ENCODE measurements at regions not wholly inside any gene's neighbourhood (a gene's known extent, or its start where the extent isn't known, plus 50 kb on each side); places are given as distances from the start of the nearest gene placed in this dataset.

DNA sequence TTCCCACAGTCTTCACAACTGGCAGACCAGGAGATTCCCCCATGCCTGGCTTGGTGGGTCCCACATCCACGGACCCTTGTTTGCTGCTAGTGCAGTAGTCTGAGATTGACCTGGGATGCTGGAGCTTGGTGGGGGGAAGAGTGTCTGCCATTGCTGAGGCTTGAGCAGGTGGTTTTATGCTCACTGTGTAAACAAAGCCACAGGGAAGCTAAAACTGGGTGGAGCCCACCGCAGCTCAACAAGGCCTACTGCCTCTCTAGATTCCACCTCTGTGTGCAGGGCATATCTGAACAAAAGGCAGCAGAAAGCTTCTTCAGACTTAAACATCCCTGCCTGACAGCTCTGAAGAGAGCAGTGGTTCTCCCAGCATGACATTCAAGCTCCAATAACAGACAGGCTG, 177.3 kb upstream of the ETV3 start:
- DNase-seq (no peak), ATAC-seq (ENCODE audit: insufficient read depth, low FRiP score) (no peak)
- Histone ChIP-seq H3K9me3 (ENCODE audit: control insufficient read depth in 4 of 4, insufficient read depth in 3 of 4, low read length in 3 of 4) (peaks cover 0 to 4% (median 3%) of the 10 kb centered on the region in 4 donors), H3K9ac (ENCODE audit: insufficient read depth in 1 of 2, low read length in 2 of 2) (no peak overlapping the region), H3K27me3 (ENCODE audit: control insufficient read depth in 3 of 3, insufficient read depth in 3 of 3, low read length in 2 of 3) (no peaks in the 10 kb centered on the region), H3K4me1 (ENCODE audit: control insufficient read depth in 5 of 5, insufficient read depth in 5 of 5, low read length in 5 of 5) (peaks cover 0 to 2% (median 0%) of the 10 kb centered on the region in 5 donors), H3K27ac (ENCODE audit: low read depth in 1 of 2, low read length in 1 of 2) (no peak overlapping the region), H3K4me3 (no peak overlapping the region), H3K36me3 (ENCODE audit: control insufficient read depth in 4 of 4, insufficient read depth in 4 of 4, low read length in 4 of 4) (no peaks in the 10 kb centered on the region)
- TF ChIP-seq, protein P1, sequence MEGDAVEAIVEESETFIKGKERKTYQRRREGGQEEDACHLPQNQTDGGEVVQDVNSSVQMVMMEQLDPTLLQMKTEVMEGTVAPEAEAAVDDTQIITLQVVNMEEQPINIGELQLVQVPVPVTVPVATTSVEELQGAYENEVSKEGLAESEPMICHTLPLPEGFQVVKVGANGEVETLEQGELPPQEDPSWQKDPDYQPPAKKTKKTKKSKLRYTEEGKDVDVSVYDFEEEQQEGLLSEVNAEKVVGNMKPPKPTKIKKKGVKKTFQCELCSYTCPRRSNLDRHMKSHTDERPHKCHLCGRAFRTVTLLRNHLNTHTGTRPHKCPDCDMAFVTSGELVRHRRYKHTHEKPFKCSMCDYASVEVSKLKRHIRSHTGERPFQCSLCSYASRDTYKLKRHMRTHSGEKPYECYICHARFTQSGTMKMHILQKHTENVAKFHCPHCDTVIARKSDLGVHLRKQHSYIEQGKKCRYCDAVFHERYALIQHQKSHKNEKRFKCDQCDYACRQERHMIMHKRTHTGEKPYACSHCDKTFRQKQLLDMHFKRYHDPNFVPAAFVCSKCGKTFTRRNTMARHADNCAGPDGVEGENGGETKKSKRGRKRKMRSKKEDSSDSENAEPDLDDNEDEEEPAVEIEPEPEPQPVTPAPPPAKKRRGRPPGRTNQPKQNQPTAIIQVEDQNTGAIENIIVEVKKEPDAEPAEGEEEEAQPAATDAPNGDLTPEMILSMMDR (IDR thresholded peaks at IDR 0.05; ENCODE audit: control extremely low read depth, extremely low read depth) = no peak
- WGBS, 2 donors = 86 to 91% methylated on average over 2 of the region's 2 CpGs

DNA sequence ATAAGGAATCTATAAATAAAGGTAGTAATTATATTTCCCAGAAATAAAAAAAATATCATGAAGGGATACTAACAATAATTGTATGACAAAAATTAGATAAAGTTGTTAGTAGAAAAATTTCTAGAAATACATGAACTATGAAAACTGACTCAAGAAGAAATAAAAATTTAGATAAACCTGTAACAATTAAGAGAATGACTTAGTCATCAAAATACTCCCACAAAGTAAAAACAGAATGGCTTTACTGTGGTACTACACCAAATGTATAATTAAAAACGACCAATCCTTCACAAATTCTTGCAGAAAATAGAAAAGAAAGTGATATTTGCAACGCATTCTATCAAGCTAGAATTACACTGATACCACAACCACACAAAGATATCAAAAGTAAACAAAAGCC, 176.2 kb upstream of the ETV3 start:
- Histone ChIP-seq H3K9ac (ENCODE audit: insufficient read depth in 1 of 2, low read length in 2 of 2) (no peak overlapping the region), H3K27ac (ENCODE audit: low read depth in 1 of 2, low read length in 1 of 2) (no peak overlapping the region), H3K4me3 (no peak overlapping the region), H3K27me3 (ENCODE audit: control insufficient read depth in 3 of 3, insufficient read depth in 3 of 3, low read length in 2 of 3) (no peaks in the 10 kb centered on the region), H3K4me1 (ENCODE audit: control insufficient read depth in 5 of 5, insufficient read depth in 5 of 5, low read length in 5 of 5) (peaks cover 0 to 2% (median 0%) of the 10 kb centered on the region in 5 donors), H3K9me3 (ENCODE audit: control insufficient read depth in 4 of 4, insufficient read depth in 3 of 4, low read length in 3 of 4) (peaks cover 0 to 4% (median 3%) of the 10 kb centered on the region in 4 donors), H3K36me3 (ENCODE audit: control insufficient read depth in 4 of 4, insufficient read depth in 4 of 4, low read length in 4 of 4) (no peaks in the 10 kb centered on the region)
- no peak for DNase-seq
- TF ChIP-seq, protein P1 (IDR thresholded peaks at IDR 0.05; ENCODE audit: control extremely low read depth, extremely low read depth) = no peak
- no peak for ATAC-seq (ENCODE audit: insufficient read depth, low FRiP score)
- 69 to 79% methylated on average over 2 of the region's 2 CpGs for WGBS, 2 donors

DNA sequence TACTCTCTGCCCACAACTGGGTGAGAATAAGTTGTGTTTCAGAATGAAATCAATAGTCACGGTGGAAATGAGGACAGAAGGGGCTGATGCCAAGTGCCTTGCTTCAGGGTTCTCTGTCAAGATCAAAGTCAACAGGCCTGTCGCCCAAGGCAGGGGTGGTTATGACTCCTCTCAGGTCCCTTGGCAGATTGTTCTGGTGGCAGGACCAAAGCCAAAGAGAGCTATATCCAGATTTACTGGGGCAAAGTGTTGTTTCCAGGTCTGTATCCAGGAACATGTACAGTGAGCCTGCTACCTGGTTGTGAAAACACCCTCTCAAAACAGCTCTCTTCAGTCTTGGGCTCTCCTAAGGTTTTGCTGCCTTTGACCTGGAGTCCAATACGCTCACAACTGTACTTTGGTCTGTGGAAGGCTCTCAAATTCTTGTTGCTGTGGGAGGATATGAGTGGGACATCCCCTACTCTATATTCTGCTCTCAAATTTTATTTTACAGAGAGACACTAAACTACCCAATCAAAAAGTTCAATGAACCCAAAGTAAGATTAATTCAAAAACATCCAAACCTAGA, 175.1 kb upstream of the ETV3 start:
- Histone ChIP-seq H3K4me1 (ENCODE audit: control insufficient read depth in 5 of 5, insufficient read depth in 5 of 5, low read length in 5 of 5) (peaks cover 0 to 2% (median 0%) of the 10 kb centered on the region in 5 donors), H3K9ac (ENCODE audit: insufficient read depth in 1 of 2, low read length in 2 of 2) (no peak overlapping the region), H3K36me3 (ENCODE audit: control insufficient read depth in 4 of 4, insufficient read depth in 4 of 4, low read length in 4 of 4) (no peaks in the 10 kb centered on the region), H3K27me3 (ENCODE audit: control insufficient read depth in 3 of 3, insufficient read depth in 3 of 3, low read length in 2 of 3) (no peaks in the 10 kb centered on the region), H3K27ac (ENCODE audit: low read depth in 1 of 2, low read length in 1 of 2) (no peak overlapping the region), H3K9me3 (ENCODE audit: control insufficient read depth in 4 of 4, insufficient read depth in 3 of 4, low read length in 3 of 4) (peaks cover 0 to 4% (median 3%) of the 10 kb centered on the region in 4 donors), H3K4me3 (no peak overlapping the region)
- 64 to 81% methylated on average over 3 of the region's 3 CpGs for WGBS, 2 donors
- DNase-seq (no peak), ATAC-seq (ENCODE audit: insufficient read depth, low FRiP score) (no peak)
- TF ChIP-seq, protein P1 (IDR thresholded peaks at IDR 0.05; ENCODE audit: control extremely low read depth, extremely low read depth) = no peak

All from lung (tissue), 11 donors.